Mononuclear cell (primary cell): ENCODE measurements at regions not wholly inside any gene's neighbourhood (a gene's known extent, or its start where the extent isn't known, plus 50 kb on each side); places are given as distances from the start of the nearest gene placed in this dataset.

ENCODE experiments used
- H3K27me3 ChIP-seq: 2 replicates; pipeline ENCODE4 v1.6.0; 2011; ENCODE audit warnings: low read length, control low read depth; ENCODE audit not compliant: insufficient read depth
- H3K4me1 ChIP-seq: 2 replicates; pipeline ENCODE4 v1.5.1; 2011; ENCODE audit warnings: mild to moderate bottlenecking, low read length, control low read depth; ENCODE audit not compliant: insufficient read depth
- H3K4me3 ChIP-seq: 2 replicates; pipeline ENCODE4 v1.5.1; 2011; ENCODE audit warnings: mild to moderate bottlenecking, low read length, moderate library complexity
- H3K9me3 ChIP-seq: 2 replicates; pipeline ENCODE4 v1.5.1; 2011; ENCODE audit warnings: low read depth, mild to moderate bottlenecking, control low read depth, low read length

DNA sequence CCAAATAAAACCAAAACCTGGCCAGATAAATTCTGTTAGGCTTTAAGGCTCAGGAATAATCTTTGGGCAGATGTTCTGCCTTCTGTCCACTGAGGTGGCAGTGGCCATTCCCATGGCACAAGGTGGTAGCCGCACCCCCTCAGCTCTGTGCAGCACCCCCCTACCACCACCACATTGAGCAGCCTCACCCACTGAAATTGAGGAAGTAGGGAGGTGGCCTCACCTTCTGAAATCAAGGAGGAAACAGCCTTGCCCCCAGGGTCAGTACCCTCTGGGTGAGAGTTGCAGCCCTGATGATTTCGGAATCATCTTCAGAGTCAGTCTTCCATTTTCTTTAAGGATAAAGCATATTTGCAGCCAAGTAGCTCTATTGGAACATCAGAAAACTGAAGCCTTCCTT is 204.8 kb upstream of the PIK3R1 start:
- Histone ChIP-seq H3K4me1 (peaks cover 4% of the 10 kb centered on the region), H3K27me3 (no peaks in the 10 kb centered on the region), H3K9me3 (no peaks in the 10 kb centered on the region), H3K4me3 (no peak overlapping the region)

- H3K9me3 ChIP-seq: no peaks in the 10 kb centered on the region
- H3K4me1 ChIP-seq: peaks cover 12% of the 10 kb centered on the region
- no peaks in the 10 kb centered on the region for H3K27me3 ChIP-seq
- no peak overlapping the region for H3K4me3 ChIP-seq
Observed at GRCh38 chr5:68007451-68007850, 208.1 kb upstream of the PIK3R1 start.

GRCh38 chr5:68002836-68003235 is 212.7 kb upstream of the PIK3R1 start:
- Histone ChIP-seq H3K27me3 (no peaks in the 10 kb centered on the region), H3K9me3 (no peaks in the 10 kb centered on the region), H3K4me3 (no peak overlapping the region), H3K4me1 (peaks cover 26% of the 10 kb centered on the region)

DNA sequence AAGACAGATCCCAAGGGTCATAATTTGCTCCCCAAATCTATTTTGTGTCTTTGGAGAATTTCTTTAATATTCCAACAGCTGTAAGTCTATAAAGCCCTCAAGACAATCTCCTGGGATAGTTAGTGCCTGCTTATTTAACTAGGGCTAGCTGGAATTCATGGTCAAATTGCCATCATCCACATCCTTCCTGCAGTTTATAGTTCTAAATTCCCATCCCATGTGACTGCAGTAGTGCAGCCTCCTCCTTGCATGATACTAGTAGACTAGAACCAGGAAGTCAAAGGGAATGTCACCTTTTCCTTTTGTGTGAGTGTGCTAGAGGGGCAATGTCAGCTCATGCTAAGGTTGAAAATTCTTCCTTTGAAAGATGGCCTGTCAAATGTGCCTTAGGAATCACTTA is 214.8 kb upstream of the PIK3R1 start:
- H3K27me3 ChIP-seq: no peaks in the 10 kb centered on the region

DNA sequence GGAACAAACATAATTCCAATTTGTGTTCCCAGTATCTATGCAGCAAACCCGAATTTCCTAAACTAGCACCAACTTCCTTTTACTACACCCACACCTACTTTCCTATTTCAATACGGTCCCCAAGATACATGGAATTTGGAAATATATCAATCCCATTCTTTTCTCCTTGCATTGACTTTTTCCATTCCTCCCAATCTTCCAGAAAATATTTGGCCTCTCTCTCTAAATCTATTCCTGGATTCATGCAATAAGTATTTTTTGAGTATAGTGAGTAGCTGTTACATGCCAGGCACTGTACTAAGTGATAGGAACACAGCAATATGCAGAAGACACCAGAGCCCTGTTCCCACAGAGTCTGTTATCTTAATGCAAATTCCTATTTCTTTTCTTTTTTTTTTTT is 216.2 kb upstream of the PIK3R1 start:
- H3K9me3 ChIP-seq: no peaks in the 10 kb centered on the region
- no peak overlapping the region for H3K4me3 ChIP-seq
- no peaks in the 10 kb centered on the region for H3K27me3 ChIP-seq
- peaks cover 27% of the 10 kb centered on the region for H3K4me1 ChIP-seq

More for the DNA sequence above, 214.8 kb upstream of the PIK3R1 start:
- H3K4me1 ChIP-seq: peaks cover 27% of the 10 kb centered on the region
- H3K9me3 ChIP-seq: no peaks in the 10 kb centered on the region
- H3K4me3 ChIP-seq: no peak overlapping the region

DNA sequence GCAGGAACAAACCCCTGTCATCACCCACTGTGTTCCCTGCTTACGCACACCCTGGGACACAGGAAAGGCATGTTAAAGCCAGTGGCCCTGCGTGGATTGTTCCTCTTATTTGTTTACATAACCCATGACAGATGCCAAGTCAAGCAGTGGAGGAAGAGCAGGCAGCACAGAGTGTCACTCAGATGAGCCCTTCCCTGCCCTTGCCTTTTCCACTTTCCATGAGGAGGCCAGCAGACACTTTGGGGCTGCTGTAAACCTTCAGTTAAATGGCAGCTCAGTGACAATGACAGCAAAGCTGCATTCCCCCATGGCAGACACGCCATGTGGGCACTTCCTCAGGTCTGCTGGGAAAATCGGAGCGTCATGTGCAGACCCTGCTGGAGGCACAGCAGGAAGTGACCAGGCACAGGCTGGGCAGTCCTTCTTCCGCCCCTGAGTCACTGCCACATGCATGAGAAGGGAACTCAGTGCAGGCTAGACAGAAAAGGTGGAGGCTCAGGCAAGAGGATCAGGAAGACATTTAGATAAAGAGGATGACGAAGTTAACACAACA is 216.8 kb upstream of the PIK3R1 start:
- peaks cover 27% of the 10 kb centered on the region for H3K4me1 ChIP-seq
- H3K4me3 ChIP-seq: peak overlapping the region; percentile 4
- H3K27me3 ChIP-seq: no peaks in the 10 kb centered on the region
- no peaks in the 10 kb centered on the region for H3K9me3 ChIP-seq

- Histone ChIP-seq H3K4me3 (no peak overlapping the region), H3K9me3 (no peaks in the 10 kb centered on the region), H3K27me3 (no peaks in the 10 kb centered on the region), H3K4me1 (peaks cover 24% of the 10 kb centered on the region)
Observed at GRCh38 chr5:67997892-67998457, 217.6 kb upstream of the PIK3R1 start.

DNA sequence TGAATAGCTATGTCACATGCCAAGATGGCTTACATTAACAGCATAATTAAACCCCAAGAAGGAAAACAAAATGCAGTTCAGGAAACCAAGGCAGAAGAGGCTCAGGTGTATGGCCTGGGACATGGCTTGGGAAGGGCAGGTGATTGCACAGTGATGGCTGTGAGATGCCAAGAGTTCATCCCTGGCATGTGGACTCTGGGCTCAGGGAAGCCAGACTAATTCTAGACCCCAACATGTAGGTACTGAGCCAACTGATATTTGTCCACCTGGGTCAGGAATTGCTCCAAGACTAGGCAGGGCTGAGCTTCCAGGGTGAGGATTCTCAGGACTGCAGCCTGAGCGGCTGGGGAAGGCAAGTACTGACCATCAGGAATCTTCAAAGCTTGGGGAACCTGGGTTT is 218.4 kb upstream of the PIK3R1 start:
- H3K4me1 ChIP-seq: peaks cover 16% of the 10 kb centered on the region
- H3K4me3 ChIP-seq: no peak overlapping the region
- H3K9me3 ChIP-seq: no peaks in the 10 kb centered on the region
- no peaks in the 10 kb centered on the region for H3K27me3 ChIP-seq

DNA sequence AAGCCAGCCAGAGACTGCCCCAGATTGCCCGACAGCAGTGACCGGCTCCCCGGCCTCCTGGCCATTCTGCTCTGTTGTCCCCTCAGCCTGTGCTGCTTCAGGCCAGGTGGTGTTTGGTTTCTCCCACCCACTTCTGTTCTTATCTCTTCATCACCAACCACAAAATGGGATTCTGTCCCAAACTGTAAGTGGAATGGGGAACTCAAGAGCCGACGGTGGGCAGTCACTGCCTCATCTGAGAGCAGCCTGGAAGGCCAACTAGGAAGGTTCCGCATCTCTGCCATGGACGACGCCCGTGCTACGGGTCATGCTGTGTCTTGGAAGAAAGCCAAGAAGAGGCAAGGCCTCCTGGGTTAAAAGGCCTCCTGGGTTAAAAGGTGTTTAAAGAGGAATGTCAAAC is 219.0 kb upstream of the PIK3R1 start:
- peaks cover 16% of the 10 kb centered on the region for H3K4me1 ChIP-seq
- no peaks in the 10 kb centered on the region for H3K27me3 ChIP-seq
- no peaks in the 10 kb centered on the region for H3K9me3 ChIP-seq
- no peak overlapping the region for H3K4me3 ChIP-seq

DNA sequence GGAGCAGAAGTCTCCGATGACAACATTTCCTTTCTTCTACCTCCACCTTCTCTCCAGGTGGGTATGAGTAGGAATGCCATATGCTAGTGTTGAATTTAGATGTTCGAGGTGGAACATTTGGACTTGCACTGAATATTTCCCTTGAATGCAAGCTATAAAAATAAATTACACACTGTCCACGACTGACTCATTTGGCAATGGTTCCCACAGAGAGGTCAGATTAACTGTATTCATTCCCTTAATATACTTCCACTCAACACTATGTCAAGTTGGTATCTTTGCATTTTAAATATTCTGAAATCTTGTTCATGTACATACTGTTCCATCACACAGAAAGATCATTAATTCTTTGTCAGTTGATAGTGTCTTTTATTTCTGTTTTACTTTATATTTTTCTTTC is 222.6 kb upstream of the PIK3R1 start:
- H3K27me3 ChIP-seq: no peaks in the 10 kb centered on the region
- H3K4me3 ChIP-seq: no peak overlapping the region
- H3K4me1 ChIP-seq: peaks cover 1% of the 10 kb centered on the region
- H3K9me3 ChIP-seq: no peaks in the 10 kb centered on the region

DNA sequence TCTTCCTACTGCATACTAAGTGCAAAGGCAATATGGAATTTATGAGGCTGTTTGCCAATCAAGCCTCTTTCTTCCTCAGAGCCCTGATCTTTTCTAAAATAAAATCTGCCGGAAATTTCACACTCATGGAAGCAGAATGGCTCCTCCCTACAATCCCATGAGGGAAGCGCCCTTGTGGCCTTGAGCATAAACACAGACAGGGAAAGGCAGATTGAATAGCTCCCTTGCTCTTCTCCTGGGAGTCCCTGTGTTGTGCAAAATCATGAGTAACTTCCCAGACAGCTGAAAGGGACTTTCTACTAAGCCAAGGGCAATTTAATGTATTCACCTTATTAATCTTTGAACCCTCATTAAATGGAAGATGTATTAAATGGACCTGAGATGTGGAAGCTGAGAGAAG is 226.1 kb upstream of the PIK3R1 start:
- no peak overlapping the region for H3K4me3 ChIP-seq
- no peaks in the 10 kb centered on the region for H3K27me3 ChIP-seq
- no peaks in the 10 kb centered on the region for H3K9me3 ChIP-seq
- no peaks in the 10 kb centered on the region for H3K4me1 ChIP-seq

DNA sequence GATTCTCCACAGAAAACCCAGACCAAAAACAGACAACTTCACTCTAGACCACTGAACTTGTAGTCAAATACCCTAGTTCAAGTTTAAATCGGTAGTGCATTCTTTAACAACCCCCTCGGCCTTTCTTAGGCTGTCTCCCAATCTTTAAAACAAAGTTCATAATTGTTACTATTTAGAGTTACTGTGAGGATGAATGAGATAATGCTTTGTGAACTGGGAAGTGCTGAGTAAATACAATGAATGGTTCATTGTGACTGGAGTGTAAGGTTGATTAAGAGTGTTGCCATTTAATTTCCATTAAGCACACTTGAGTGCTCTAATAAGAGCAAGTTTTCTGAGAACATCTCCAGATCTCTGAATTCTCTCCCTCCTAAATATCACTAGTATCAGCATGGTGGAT is 228.8 kb upstream of the PIK3R1 start:
- Histone ChIP-seq H3K9me3 (no peaks in the 10 kb centered on the region), H3K27me3 (no peaks in the 10 kb centered on the region), H3K4me1 (no peaks in the 10 kb centered on the region), H3K4me3 (no peak overlapping the region)

- Histone ChIP-seq H3K27me3 (no peaks in the 10 kb centered on the region), H3K9me3 (no peaks in the 10 kb centered on the region), H3K4me1 (no peaks in the 10 kb centered on the region), H3K4me3 (no peak overlapping the region)
Observed at GRCh38 chr5:67985686-67986387, 229.7 kb upstream of the PIK3R1 start.

DNA sequence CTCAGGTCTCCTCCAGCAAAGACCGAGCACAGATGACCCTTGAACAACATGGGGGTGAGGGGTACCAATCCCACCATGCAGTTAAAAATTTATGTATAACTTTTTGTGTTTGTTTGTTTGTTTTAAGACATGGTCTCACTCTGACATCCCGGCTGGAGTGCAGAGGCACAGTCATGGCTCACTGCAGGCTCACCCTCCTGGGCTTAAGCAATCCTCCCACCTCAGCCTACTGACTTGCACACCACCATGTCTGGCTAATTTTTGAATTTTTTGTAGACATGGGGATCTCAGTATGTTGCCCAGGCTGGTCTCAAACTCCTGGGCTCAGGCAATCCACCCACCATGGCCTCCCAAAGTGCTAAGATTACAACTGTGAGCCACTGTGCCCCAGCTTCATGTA is 231.0 kb upstream of the PIK3R1 start:
- no peak overlapping the region for H3K4me3 ChIP-seq
- no peaks in the 10 kb centered on the region for H3K27me3 ChIP-seq
- H3K4me1 ChIP-seq: no peaks in the 10 kb centered on the region
- no peaks in the 10 kb centered on the region for H3K9me3 ChIP-seq

- no peaks in the 10 kb centered on the region for H3K9me3 ChIP-seq
- no peaks in the 10 kb centered on the region for H3K27me3 ChIP-seq
- no peaks in the 10 kb centered on the region for H3K4me1 ChIP-seq
- no peak overlapping the region for H3K4me3 ChIP-seq
Observed at GRCh38 chr5:67983251-67984110, 232.1 kb upstream of the PIK3R1 start.
